Gastrocnemius medialis (tissue), 4 donors: ENCODE measurements at regions not wholly inside any gene's neighbourhood (a gene's known extent, or its start where the extent isn't known, plus 50 kb on each side); places are given as distances from the start of the nearest gene placed in this dataset.
A peak's percentile ranks its signal among the peaks of the same experiment; 100 is the strongest.

Experiments
- ATAC-seq, 2 donors: fragments of 150-250 bp; one replicate each; pipeline ENCODE4 v1.9.1; 2016
- DNase-seq, 2 donors: peaks; one replicate each; pipeline ENCODE4 v3.0.0-alpha.2; 2019
- H3K27ac ChIP-seq, 4 donors: fragments of 200-600 bp; sonication (generic); 1 replicate in 1 of 4; 2 replicates in 3 of 4; pipeline ENCODE4 v1.5.1; 2016 to 2018; ENCODE audit warnings: mild to moderate bottlenecking in 2 of 4, moderate library complexity in 1 of 4
- H3K27me3 ChIP-seq, 3 donors: fragments of 200-600 bp; sonication (generic) in 2 of 3; 1 replicate in 1 of 3; 2 replicates in 2 of 3; pipeline versions ENCODE4 v1.5.1 to v1.6.0; 2016 to 2019; ENCODE audit warnings: mild to moderate bottlenecking in 1 of 3, moderate library complexity in 1 of 3
- H3K36me3 ChIP-seq, 2 donors: fragments of 200-600 bp; sonication (generic) in 1 of 2; one replicate each; pipeline ENCODE4 v1.5.1; 2017 to 2018
- H3K4me1 ChIP-seq, 2 donors: fragments of 200-600 bp; sonication (generic) in 1 of 2; one replicate each; pipeline ENCODE4 v1.5.1; 2016 to 2017; ENCODE audit warnings: mild to moderate bottlenecking in 2 of 2
- H3K4me3 ChIP-seq, 4 donors: fragments of 200-600 bp; sonication (generic) in 3 of 4; 1 replicate in 1 of 4; 2 replicates in 3 of 4; pipeline ENCODE4 v1.5.1; 2016 to 2019; ENCODE audit warnings: mild to moderate bottlenecking in 2 of 4
- H3K9me3 ChIP-seq, 3 donors: fragments of 200-600 bp; sonication (generic) in 2 of 3; 1 replicate in 1 of 3; 2 replicates in 2 of 3; pipeline ENCODE4 v1.5.1; 2016 to 2019
- POLR2A ChIP-seq, 2 donors: fragments of 450-650 bp; IDR thresholded peaks; one replicate each; pipeline ENCODE4 v1.6.1; 2017; ENCODE audit warnings: antibody characterized with exemption in 2 of 2, mild to moderate bottlenecking in 2 of 2, moderate library complexity in 2 of 2
- in situ Hi-C, 4 donors: fragments of 200-750 bp; cut with MboI; loops; one replicate each; pipeline versions ENCODE4 v1.15.0 to v1.8.0; 2017; ENCODE audit warnings: low sequenced_read_pairs in 4 of 4
- intact Hi-C: fragments of 100-400 bp; cut with DNase I; formaldehyde crosslinking; loops from one replicate; pipeline ENCODE4 v1.15.1; 2023; ENCODE audit warnings: low total_unique reads
- TF ChIP-seq, protein P1 (sequence below), 5 experiments: fragments of 450-650 bp in 3 of 5; fragments of 200-600 bp in 2 of 5; sonication (generic) in 2 of 5; IDR thresholded peaks in 4 of 5; conservative IDR thresholded peaks in 1 of 5; 1 replicate in 4 of 5; 2 replicates in 1 of 5; pipeline ENCODE4 v1.5.1; 2016 to 2019; ENCODE audit warnings: antibody characterized with exemption in 5 of 5, mild to moderate bottlenecking in 3 of 5, moderate library complexity in 3 of 5

- intact Hi-C loops: no loop called here
Observed at GRCh38 chr14:97387252-97387874, 590.2 kb downstream of the VRK1 start.

DNA sequence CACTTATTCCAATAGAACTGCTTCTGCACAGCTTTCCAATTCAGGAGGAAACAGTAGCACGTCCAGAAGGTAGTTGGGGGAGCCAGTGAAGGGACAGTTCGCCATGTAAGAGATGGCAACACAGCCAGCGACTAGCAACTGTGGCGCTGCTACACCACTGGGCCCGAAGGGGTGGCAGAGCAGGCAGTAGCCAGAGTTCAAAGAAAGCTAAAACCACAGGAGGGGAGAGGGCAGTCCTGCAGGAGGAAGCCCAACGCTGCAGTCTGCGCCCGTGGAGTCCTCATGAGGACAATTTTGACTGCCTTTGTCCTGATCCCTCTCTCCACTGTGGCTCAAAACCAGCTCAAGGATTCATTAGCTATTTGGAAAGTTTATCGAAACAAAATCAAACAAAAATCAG, 591.2 kb downstream of the VRK1 start:
- intact Hi-C loops: no loop called here
- H3K27ac ChIP-seq: no peak overlapping the region
- H3K4me1 ChIP-seq: no peaks in the 10 kb centered on the region
- in situ Hi-C loops: no loop called here
- TF ChIP-seq, protein P1, sequence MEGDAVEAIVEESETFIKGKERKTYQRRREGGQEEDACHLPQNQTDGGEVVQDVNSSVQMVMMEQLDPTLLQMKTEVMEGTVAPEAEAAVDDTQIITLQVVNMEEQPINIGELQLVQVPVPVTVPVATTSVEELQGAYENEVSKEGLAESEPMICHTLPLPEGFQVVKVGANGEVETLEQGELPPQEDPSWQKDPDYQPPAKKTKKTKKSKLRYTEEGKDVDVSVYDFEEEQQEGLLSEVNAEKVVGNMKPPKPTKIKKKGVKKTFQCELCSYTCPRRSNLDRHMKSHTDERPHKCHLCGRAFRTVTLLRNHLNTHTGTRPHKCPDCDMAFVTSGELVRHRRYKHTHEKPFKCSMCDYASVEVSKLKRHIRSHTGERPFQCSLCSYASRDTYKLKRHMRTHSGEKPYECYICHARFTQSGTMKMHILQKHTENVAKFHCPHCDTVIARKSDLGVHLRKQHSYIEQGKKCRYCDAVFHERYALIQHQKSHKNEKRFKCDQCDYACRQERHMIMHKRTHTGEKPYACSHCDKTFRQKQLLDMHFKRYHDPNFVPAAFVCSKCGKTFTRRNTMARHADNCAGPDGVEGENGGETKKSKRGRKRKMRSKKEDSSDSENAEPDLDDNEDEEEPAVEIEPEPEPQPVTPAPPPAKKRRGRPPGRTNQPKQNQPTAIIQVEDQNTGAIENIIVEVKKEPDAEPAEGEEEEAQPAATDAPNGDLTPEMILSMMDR (IDR thresholded peaks at IDR 0.05 in 4 of 5, conservative IDR thresholded peaks at IDR 0.05 in 1 of 5): no peak
- TF ChIP-seq POLR2A (IDR thresholded peaks at IDR 0.05): no peak
- ATAC-seq: no peak
- H3K9me3 ChIP-seq: no peaks in the 10 kb centered on the region
- H3K36me3 ChIP-seq: no peaks in the 10 kb centered on the region
- no peak overlapping the region for H3K4me3 ChIP-seq
- H3K27me3 ChIP-seq: no peaks in the 10 kb centered on the region
- DNase-seq: no peak

More at GRCh38 chr14:97387252-97387874, 590.2 kb downstream of the VRK1 start:
- DNase-seq (no peak), ATAC-seq (no peak)
- H3K27ac ChIP-seq: no peak overlapping the region
- no peaks in the 10 kb centered on the region for H3K4me1 ChIP-seq
- no peak for TF ChIP-seq POLR2A (IDR thresholded peaks at IDR 0.05)
- TF ChIP-seq, protein P1 (IDR thresholded peaks at IDR 0.05 in 4 of 5, conservative IDR thresholded peaks at IDR 0.05 in 1 of 5): no peak
- H3K4me3 ChIP-seq: no peak overlapping the region
- H3K9me3 ChIP-seq: no peaks in the 10 kb centered on the region
- H3K27me3 ChIP-seq: no peaks in the 10 kb centered on the region
- in situ Hi-C loops: no loop called here
- H3K36me3 ChIP-seq: no peaks in the 10 kb centered on the region

DNA sequence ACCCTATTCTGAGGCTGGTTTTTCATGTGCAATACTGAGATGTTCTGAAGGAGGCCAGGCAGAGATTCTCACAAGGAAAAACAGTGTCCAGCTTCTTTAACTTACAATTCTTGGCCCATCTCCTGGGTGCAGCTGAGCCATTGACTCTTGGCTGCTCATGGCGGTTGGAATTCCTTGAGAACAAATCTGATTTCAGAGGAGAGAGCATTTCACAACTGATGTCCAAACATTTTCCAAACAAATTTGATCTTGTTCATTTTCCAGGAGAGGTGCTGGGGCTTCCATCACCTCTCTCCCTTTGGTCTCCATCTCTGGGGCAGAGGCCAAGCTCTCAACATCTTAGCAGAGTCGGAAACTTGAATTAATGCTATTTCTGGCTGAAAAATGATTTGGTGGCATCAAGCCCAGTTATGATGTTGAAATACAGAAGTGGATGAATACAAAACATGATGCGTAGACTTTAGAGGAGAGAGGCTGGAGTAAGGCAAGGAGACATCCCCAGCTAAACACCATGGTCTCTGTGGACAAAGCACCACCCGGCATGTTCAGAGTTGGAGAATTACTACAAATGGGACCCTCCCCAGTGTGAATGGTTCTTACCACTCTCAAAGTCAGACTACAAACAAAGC, 593.0 kb downstream of the VRK1 start:
- Histone ChIP-seq H3K9me3 (no peaks in the 10 kb centered on the region), H3K36me3 (no peaks in the 10 kb centered on the region), H3K4me1 (no peaks in the 10 kb centered on the region), H3K4me3 (no peak overlapping the region), H3K27me3 (no peaks in the 10 kb centered on the region), H3K27ac (peak overlapping the region in 1 of 4 donors; percentile 2)
- ATAC-seq (peak; percentile 24 to 52), DNase-seq (peak; percentile 11 to 16)
- intact Hi-C loops: no loop called here
- TF ChIP-seq, protein P1 (IDR thresholded peaks at IDR 0.05 in 4 of 5, conservative IDR thresholded peaks at IDR 0.05 in 1 of 5): no peak
- in situ Hi-C loops: no loop called here

- no peak for TF ChIP-seq POLR2A (IDR thresholded peaks at IDR 0.05)
- TF ChIP-seq, protein P1 (IDR thresholded peaks at IDR 0.05 in 4 of 5, conservative IDR thresholded peaks at IDR 0.05 in 1 of 5): no peak
- in situ Hi-C loops: no loop called here
- intact Hi-C loops: no loop called here
Observed at GRCh38 chr14:97393244-97393643, 596.1 kb downstream of the VRK1 start.

More at GRCh38 chr14:97393244-97393643, 596.1 kb downstream of the VRK1 start:
- Histone ChIP-seq H3K4me1 (no peaks in the 10 kb centered on the region), H3K4me3 (no peak overlapping the region), H3K27me3 (no peaks in the 10 kb centered on the region), H3K36me3 (no peaks in the 10 kb centered on the region), H3K9me3 (no peaks in the 10 kb centered on the region), H3K27ac (no peak overlapping the region)
- no peak for DNase-seq
- ATAC-seq: no peak
